Bronchial epithelial cell (primary cell): ENCODE measurements at regions not wholly inside any gene's neighbourhood (a gene's known extent, or its start where the extent isn't known, plus 50 kb on each side); places are given as distances from the start of the nearest gene placed in this dataset.

Source experiments
- DNase-seq: peaks from one replicate; pipeline ENCODE4 v3.0.0-alpha.2; 2010; ENCODE audit warnings: low read depth
- FAIRE-seq: peaks from 2 replicates; lab custom pipeline; 2011; peaks lifted over from hg19 to GRCh38; lab: Jason Lieb, UNC
- H3K27me3 ChIP-seq: 2 replicates; pipeline ENCODE4 v1.5.1; 2011; ENCODE audit warnings: low read length; ENCODE audit not compliant: control insufficient read depth, insufficient read depth
- H3K36me3 ChIP-seq: 2 replicates; pipeline ENCODE4 v1.5.1; 2011; ENCODE audit warnings: low read length; ENCODE audit not compliant: control insufficient read depth, insufficient read depth
- H3K4me3 ChIP-seq: 2 replicates; pipeline ENCODE4 v1.5.1; 2011; ENCODE audit warnings: mild to moderate bottlenecking, low read depth, low read length, control low read depth
- TF ChIP-seq, protein P1 (sequence below): IDR thresholded peaks from 2 replicates; pipeline ENCODE4 v1.5.1; 2011; ENCODE audit warnings: mild to moderate bottlenecking, moderate library complexity, low read length, control low read depth, inconsistent platforms; ENCODE audit not compliant: insufficient read depth, severe bottlenecking

DNA sequence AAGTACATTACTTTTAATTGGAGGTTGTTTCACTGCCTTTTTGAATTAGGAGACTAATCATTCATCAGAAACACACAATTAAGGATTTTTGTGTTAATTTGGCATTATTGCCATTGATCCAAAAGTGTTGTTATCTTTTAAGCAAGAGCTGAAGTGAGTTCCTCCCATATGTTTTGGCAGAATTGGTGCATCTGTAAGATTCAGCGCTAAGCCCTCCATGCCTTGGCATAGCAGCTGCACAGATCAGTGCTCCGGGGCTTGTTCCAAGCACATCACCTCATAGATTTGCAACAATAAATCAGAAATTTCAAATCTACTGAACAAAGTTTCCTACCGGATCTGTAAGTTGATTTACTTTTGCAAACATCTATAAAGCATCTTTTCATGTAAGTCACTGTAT lies 106.8 kb upstream of the PHACTR1 start:
- FAIRE-seq = no peak
- Histone ChIP-seq H3K27me3 (no peaks in the 10 kb centered on the region), H3K36me3 (no peaks in the 10 kb centered on the region), H3K4me3 (no peak overlapping the region)
- no peak for DNase-seq
- TF ChIP-seq, protein P1, sequence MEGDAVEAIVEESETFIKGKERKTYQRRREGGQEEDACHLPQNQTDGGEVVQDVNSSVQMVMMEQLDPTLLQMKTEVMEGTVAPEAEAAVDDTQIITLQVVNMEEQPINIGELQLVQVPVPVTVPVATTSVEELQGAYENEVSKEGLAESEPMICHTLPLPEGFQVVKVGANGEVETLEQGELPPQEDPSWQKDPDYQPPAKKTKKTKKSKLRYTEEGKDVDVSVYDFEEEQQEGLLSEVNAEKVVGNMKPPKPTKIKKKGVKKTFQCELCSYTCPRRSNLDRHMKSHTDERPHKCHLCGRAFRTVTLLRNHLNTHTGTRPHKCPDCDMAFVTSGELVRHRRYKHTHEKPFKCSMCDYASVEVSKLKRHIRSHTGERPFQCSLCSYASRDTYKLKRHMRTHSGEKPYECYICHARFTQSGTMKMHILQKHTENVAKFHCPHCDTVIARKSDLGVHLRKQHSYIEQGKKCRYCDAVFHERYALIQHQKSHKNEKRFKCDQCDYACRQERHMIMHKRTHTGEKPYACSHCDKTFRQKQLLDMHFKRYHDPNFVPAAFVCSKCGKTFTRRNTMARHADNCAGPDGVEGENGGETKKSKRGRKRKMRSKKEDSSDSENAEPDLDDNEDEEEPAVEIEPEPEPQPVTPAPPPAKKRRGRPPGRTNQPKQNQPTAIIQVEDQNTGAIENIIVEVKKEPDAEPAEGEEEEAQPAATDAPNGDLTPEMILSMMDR = no peak

DNA sequence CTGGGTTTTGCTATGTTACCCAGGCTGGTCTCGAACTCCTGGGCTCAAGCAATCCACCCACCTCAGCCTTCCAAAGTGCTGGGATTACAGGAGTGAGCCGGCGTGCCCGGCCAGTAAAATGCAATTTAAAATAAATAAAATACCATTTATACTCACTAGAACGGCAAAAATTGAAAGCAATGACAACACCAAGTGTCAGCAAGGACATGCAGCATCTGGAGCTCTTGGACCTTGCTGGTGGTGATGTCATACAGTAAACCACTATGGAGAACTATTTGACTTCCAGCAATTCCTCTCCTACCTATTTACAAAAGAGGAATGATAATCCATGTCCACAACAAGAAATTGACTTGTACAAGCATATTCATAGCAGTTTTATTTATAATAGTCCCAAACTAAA lies 105.7 kb upstream of the PHACTR1 start:
- H3K4me3 ChIP-seq = no peak overlapping the region
- DNase-seq (no peak), FAIRE-seq (no peak)
- TF ChIP-seq, protein P1 = no peak
- no peaks in the 10 kb centered on the region for H3K27me3 ChIP-seq
- no peaks in the 10 kb centered on the region for H3K36me3 ChIP-seq

DNA sequence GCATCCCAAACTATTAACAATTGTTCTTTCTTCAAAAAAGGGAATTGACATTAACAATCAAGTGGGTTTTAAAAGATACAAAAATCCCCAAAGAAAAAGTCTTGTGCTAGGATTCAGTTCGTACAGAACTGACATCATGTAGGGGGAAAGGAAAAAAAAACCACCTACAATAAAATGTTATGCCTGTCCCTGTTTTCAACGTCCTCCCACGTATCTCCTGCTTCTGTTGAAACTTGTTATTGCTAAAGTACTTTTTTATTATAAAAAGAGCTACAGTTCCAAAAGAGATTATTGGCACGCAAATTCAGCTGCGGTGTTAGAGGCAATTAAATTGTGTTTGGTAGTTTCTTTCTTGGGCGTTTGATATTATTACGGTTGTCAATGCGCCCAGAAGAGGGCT lies 102.8 kb upstream of the PHACTR1 start:
- FAIRE-seq (no peak), DNase-seq (no peak)
- Histone ChIP-seq H3K27me3 (no peaks in the 10 kb centered on the region), H3K36me3 (no peaks in the 10 kb centered on the region), H3K4me3 (no peak overlapping the region)
- TF ChIP-seq, protein P1 = no peak

DNA sequence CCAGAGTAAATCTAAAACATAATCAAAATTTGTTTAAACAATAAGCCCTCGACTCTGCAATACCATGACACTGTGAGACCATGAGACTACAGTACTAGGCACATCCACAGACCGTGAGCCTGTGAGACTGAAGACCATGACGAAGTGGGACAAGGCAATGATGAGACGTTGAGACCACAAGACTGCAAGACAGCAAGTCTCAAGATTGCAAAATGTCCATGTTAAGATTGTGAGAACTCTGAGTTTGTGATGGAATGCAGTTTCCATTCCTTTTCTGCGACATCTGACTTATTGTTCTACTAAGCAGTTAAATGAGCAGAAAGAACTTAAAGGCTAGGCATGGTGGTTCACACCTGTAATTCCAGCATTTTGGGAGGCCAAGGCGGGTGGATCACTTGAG lies 102.1 kb upstream of the PHACTR1 start:
- no peaks in the 10 kb centered on the region for H3K27me3 ChIP-seq
- FAIRE-seq = no peak
- no peak overlapping the region for H3K4me3 ChIP-seq
- DNase-seq = no peak
- no peaks in the 10 kb centered on the region for H3K36me3 ChIP-seq
- TF ChIP-seq, protein P1 = no peak

DNA sequence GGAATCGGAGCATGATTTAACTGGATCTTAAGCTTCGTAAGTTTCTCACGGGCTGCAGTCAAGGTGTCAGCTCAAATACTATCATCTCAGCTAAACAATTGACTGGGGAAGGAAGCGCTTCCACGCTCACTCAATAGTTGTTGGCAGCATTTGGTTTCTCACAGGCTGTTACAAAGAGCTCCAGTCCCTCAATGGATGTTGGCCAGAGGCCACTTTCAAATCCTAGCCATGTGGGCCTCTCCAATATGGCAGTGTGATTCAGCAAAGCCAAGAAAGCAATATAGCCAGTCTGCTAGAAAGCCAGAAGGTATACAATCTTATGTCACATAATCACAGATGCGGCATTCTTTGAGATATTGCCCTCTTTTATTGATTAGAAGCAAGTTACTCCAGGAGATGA lies 98.3 kb upstream of the PHACTR1 start:
- DNase-seq (no peak), FAIRE-seq (no peak)
- no peak overlapping the region for H3K4me3 ChIP-seq
- TF ChIP-seq, protein P1 = no peak
- no peaks in the 10 kb centered on the region for H3K27me3 ChIP-seq
- H3K36me3 ChIP-seq = no peaks in the 10 kb centered on the region

DNA sequence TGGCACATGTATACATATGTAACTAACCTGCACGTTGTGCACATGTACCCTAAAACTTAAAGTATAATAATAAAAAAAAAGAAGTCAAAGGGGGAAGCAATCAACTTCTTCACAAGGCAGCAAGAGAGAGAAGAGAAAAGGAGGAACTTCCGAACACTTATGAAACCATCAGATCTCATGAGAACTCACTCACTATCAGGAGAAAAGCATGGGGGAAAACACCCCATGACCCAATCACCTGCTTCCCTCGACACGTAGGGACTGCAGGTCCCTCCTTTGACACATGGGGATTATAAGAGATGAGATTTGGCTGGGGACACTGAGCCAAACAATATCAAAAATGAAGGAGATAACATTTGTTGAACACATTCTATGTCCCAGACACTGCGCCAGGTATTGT lies 94.8 kb upstream of the PHACTR1 start:
- FAIRE-seq = no peak
- no peaks in the 10 kb centered on the region for H3K36me3 ChIP-seq
- H3K27me3 ChIP-seq = no peaks in the 10 kb centered on the region
- DNase-seq = no peak
- TF ChIP-seq, protein P1 = no peak
- no peak overlapping the region for H3K4me3 ChIP-seq
